HepG2 (cell line): ENCODE measurements at regions not wholly inside any gene's neighbourhood (a gene's known extent, or its start where the extent isn't known, plus 50 kb on each side); places are given as distances from the start of the nearest gene placed in this dataset.

ENCODE experiments used
- ATAC-seq: fragments of 200-7000 bp; cut with Tn5 transposase; 3 replicates; pipeline ENCODE4 v1.9.1; 2020; ENCODE audit warnings: mild to moderate bottlenecking, moderate library complexity
- BruUV-seq: library from RNA; stranded (reverse); fragments of 400-500 nt; replicated peaks from 2 replicates; lab custom pipeline; 2021; lab: Mats Ljungman, UMichigan
- CTCF ChIA-PET: fragments of 300-600 bp; formaldehyde crosslinking; extraction: SDS; loops from one replicate; lab custom pipeline; 2021; ENCODE audit warnings: low total read pairs, inconsistent platforms, low intra/inter-chr PET ratio; lab: Yijun Ruan, JAX
- POLR2A ChIA-PET: fragments of 350-600 bp; sonication (Branson Sonifier 250); formaldehyde crosslinking; loops from one replicate; lab custom pipeline; 2020; ENCODE audit warnings: antibody characterized with exemption, inconsistent platforms; lab: Yijun Ruan, JAX
- DNase-seq: peaks from one replicate; pipeline ENCODE4 v3.0.0-alpha.2; 2015; ENCODE audit warnings: low spot score
- FAIRE-seq: peaks from 3 replicates; lab custom pipeline; 2011; peaks lifted over from hg19 to GRCh38; lab: Jason Lieb, UNC
- H2AFZ ChIP-seq: one replicate; pipeline ENCODE4 v1.6.1; 2011; ENCODE audit warnings: low read length, inconsistent platforms
- H3K27ac ChIP-seq: fragments of 300-600 bp; 3 replicates; pipeline ENCODE4 v1.8.0; 2011; ENCODE audit warnings: mixed run types, mild to moderate bottlenecking, mixed read lengths, low read length, inconsistent platforms; ENCODE audit not compliant: insufficient read depth; ENCODE audit errors: extremely low read length
- H3K27me3 ChIP-seq, 2 experiments: fragments of 200-600 bp in 1 of 2; 2 replicates in 1 of 2; 3 replicates in 1 of 2; pipeline versions ENCODE4 v1.6.0 to v1.8.0; 2011; ENCODE audit warnings: low read length in 2 of 2, mild to moderate bottlenecking in 2 of 2, moderate library complexity in 2 of 2, inconsistent platforms in 1 of 2; ENCODE audit not compliant: insufficient read depth in 2 of 2, control insufficient read depth in 1 of 2
- H3K36me3 ChIP-seq, 2 experiments: fragments of 200-600 bp in 1 of 2; replicated peaks in 1 of 2; 2 replicates in 1 of 2; 3 replicates in 1 of 2; pipeline versions ENCODE4 v1.5.1 to v1.8.0; 2011; ENCODE audit warnings: low read length in 2 of 2, inconsistent platforms in 1 of 2; ENCODE audit not compliant: insufficient read depth in 2 of 2, control insufficient read depth in 1 of 2
- H3K4me1 ChIP-seq: 2 replicates; pipeline ENCODE4 v1.5.1; 2012; ENCODE audit warnings: low read length, inconsistent platforms; ENCODE audit not compliant: insufficient read depth
- H3K4me2 ChIP-seq: 2 replicates; pipeline ENCODE4 v1.6.0; 2011; ENCODE audit warnings: low read depth, low read length, inconsistent platforms
- H3K4me3 ChIP-seq, 3 experiments: fragments of 200-600 bp in 1 of 3; sonication (generic), shearing (Covaris generic) in 1 of 3; replicated peaks in 1 of 3; 2 replicates each; pipeline ENCODE4 v1.5.1; 2011 to 2016; ENCODE audit warnings: low read length in 3 of 3, inconsistent platforms in 2 of 3, low read depth in 2 of 3, mild to moderate bottlenecking in 2 of 3, control low read depth in 1 of 3, mixed read lengths in 1 of 3; ENCODE audit not compliant: insufficient read depth in 1 of 3
- H3K79me2 ChIP-seq: one replicate; pipeline ENCODE4 v1.6.1; 2011; ENCODE audit warnings: low read length, inconsistent platforms; ENCODE audit not compliant: insufficient read depth
- H3K9ac ChIP-seq: 2 replicates; pipeline ENCODE4 v1.6.0; 2011; ENCODE audit warnings: mild to moderate bottlenecking, low read depth, low read length, inconsistent platforms; ENCODE audit not compliant: insufficient read depth
- H3K9me3 ChIP-seq: 2 replicates; pipeline ENCODE4 v1.5.1; 2012; ENCODE audit warnings: mild to moderate bottlenecking, low read length
- H4K20me1 ChIP-seq: 2 replicates; pipeline ENCODE4 v1.6.0; 2011; ENCODE audit warnings: inconsistent platforms, mild to moderate bottlenecking, low read length, moderate library complexity; ENCODE audit not compliant: insufficient read depth
- CBFB ChIP-seq: sonication (generic); formaldehyde crosslinking; IDR thresholded peaks from 2 replicates; pipeline ENCODE4 v1.4.0; 2020; ENCODE audit warnings: missing genetic modification reagents
- HIVEP1 ChIP-seq: sonication (generic); formaldehyde crosslinking; IDR thresholded peaks from 2 replicates; pipeline ENCODE4 v1.4.0; 2020; ENCODE audit warnings: mild to moderate bottlenecking, missing genetic modification reagents
- KDM1A ChIP-seq: IDR thresholded peaks from 2 replicates; pipeline ENCODE4 v1.6.1; 2016; ENCODE audit warnings: missing compliant biosample characterization
- NCOA1 ChIP-seq: sonication (generic); formaldehyde crosslinking; IDR thresholded peaks from 2 replicates; pipeline ENCODE4 v1.9.0; 2021; ENCODE audit warnings: missing genetic modification reagents
- NR3C1 ChIP-seq: sonication (generic); formaldehyde crosslinking; IDR thresholded peaks from 2 replicates; pipeline ENCODE4 v1.4.0; 2020; ENCODE audit warnings: missing genetic modification reagents
- NRL ChIP-seq: sonication (generic); formaldehyde crosslinking; IDR thresholded peaks from 2 replicates; pipeline ENCODE4 v1.5.0; 2020; ENCODE audit warnings: missing genetic modification reagents, mild to moderate bottlenecking, moderate library complexity, borderline replicate concordance
- SCMH1 ChIP-seq: sonication (generic); formaldehyde crosslinking; IDR thresholded peaks from 2 replicates; pipeline ENCODE4 v1.9.0; 2021; ENCODE audit warnings: missing genetic modification reagents, mild to moderate bottlenecking, borderline replicate concordance
- SIX4 ChIP-seq: sonication (generic); formaldehyde crosslinking; IDR thresholded peaks from 2 replicates; pipeline ENCODE4 v1.4.0; 2020; ENCODE audit warnings: missing genetic modification reagents
- SMAD3 ChIP-seq: sonication (generic); formaldehyde crosslinking; IDR thresholded peaks from 2 replicates; pipeline ENCODE4 v1.4.0; 2020; ENCODE audit warnings: missing genetic modification reagents
- TBP ChIP-seq: sonication (generic); formaldehyde crosslinking; IDR thresholded peaks from 2 replicates; pipeline ENCODE4 v1.5.0; 2020; ENCODE audit warnings: missing genetic modification reagents
- ZKSCAN5 ChIP-seq: sonication (generic); formaldehyde crosslinking; IDR thresholded peaks from 2 replicates; pipeline ENCODE4 v1.5.1; 2020; ENCODE audit warnings: mild to moderate bottlenecking, missing genetic modification reagents
- ZMAT3 ChIP-seq: sonication (generic); formaldehyde crosslinking; conservative IDR thresholded peaks from 2 replicates; pipeline ENCODE4 v1.7.0; 2021; ENCODE audit warnings: missing genetic modification reagents
- ZNF292 ChIP-seq: sonication (generic); formaldehyde crosslinking; IDR thresholded peaks from 2 replicates; pipeline ENCODE4 v1.8.1; 2022; ENCODE audit warnings: mild to moderate bottlenecking, low read depth, missing genetic modification reagents, borderline replicate concordance
- ZNF768 ChIP-seq: sonication (generic); formaldehyde crosslinking; IDR thresholded peaks from 2 replicates; pipeline ENCODE4 v1.4.0; 2020; ENCODE audit warnings: missing genetic modification reagents
- WGBS: methylation state at CpG from one replicate; pipeline ENCODE4 v1.1.6; 2017; ENCODE audit warnings: low lambda C conversion rate; 5-methylcytosine and 5-hydroxymethylcytosine counted together
- in situ Hi-C: cut with HindIII; loops from 2 replicates; pipeline ENCODE4 v1.10.0; 2017; ENCODE audit warnings: low pct_unique_long_range_greater_than_20kb; ENCODE audit not compliant: extremely low pct_ligation_motif_present
- intact Hi-C: fragments of 100-400 bp; cut with micrococcal nuclease; formaldehyde crosslinking; loops from one replicate; pipeline ENCODE4 v1.10.0; 2022; ENCODE audit not compliant: unreplicated experiment
- TF ChIP-seq, protein P1 (sequence below): fragments of 450-650 bp; IDR thresholded peaks from 2 replicates; pipeline ENCODE4 v1.6.1; 2017; ENCODE audit warnings: mild to moderate bottlenecking
- TF ChIP-seq, protein P2 (sequence below): sonication (generic); formaldehyde crosslinking; IDR thresholded peaks from 2 replicates; pipeline ENCODE4 v1.9.0; 2021; ENCODE audit warnings: missing genetic modification reagents, mild to moderate bottlenecking, borderline replicate concordance
- TF ChIP-seq, protein P3 (sequence below): sonication (generic); formaldehyde crosslinking; IDR thresholded peaks from 2 replicates; pipeline ENCODE4 v1.8.0; 2022; ENCODE audit warnings: mild to moderate bottlenecking, missing genetic modification reagents

DNA sequence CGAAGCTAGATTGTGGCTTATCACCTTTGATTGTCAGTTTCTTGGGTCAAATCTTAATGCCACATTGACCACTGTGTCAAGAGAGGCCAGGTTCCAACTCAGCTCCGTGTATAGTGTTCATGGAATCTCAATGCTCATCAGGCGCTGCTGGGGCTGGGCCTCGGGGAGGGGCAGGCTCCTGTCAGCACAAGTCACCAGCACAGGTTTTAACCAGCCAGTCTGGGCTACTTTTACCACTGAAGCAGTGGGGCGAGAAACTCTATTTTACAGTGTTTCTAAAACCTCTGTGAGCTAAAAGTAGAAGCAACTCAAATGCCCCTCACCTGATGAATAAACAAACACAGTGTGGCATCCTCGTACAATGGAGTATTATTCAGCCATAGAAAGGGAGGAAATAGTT lies 118.7 kb upstream of the GJB6 start (continued):
- TF ChIP-seq, protein P1, sequence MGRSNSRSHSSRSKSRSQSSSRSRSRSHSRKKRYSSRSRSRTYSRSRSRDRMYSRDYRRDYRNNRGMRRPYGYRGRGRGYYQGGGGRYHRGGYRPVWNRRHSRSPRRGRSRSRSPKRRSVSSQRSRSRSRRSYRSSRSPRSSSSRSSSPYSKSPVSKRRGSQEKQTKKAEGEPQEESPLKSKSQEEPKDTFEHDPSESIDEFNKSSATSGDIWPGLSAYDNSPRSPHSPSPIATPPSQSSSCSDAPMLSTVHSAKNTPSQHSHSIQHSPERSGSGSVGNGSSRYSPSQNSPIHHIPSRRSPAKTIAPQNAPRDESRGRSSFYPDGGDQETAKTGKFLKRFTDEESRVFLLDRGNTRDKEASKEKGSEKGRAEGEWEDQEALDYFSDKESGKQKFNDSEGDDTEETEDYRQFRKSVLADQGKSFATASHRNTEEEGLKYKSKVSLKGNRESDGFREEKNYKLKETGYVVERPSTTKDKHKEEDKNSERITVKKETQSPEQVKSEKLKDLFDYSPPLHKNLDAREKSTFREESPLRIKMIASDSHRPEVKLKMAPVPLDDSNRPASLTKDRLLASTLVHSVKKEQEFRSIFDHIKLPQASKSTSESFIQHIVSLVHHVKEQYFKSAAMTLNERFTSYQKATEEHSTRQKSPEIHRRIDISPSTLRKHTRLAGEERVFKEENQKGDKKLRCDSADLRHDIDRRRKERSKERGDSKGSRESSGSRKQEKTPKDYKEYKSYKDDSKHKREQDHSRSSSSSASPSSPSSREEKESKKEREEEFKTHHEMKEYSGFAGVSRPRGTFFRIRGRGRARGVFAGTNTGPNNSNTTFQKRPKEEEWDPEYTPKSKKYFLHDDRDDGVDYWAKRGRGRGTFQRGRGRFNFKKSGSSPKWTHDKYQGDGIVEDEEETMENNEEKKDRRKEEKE = no peak
- no peak for TF ChIP-seq NRL
- no peak for TF ChIP-seq ZNF292

DNA sequence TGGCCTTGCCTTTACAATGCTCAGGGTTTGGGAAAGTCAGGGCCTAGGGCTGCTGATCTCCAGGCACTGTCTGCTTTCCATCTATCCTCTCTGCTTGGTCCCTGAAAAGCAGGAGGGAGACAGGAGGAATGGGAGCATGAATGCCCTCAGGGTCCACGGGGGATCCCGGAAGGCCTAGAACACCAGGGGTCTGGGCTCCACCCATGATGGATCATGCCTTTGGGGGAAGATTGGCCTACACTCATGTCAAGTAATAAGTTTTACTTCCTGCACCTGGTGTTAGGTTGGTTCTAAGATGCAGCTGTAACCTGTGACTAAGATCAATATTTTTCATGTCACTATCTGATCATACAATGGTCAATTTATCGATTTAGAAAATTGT lies 118.3 kb upstream of the GJB6 start:
- no TSS peak for BruUV-seq
- intact Hi-C loops (no loop called here), in situ Hi-C loops (no loop called here)
- no peak overlapping the region for H3K9ac ChIP-seq
- no peaks in the 10 kb centered on the region for H3K9me3 ChIP-seq
- TF ChIP-seq, protein P2, sequence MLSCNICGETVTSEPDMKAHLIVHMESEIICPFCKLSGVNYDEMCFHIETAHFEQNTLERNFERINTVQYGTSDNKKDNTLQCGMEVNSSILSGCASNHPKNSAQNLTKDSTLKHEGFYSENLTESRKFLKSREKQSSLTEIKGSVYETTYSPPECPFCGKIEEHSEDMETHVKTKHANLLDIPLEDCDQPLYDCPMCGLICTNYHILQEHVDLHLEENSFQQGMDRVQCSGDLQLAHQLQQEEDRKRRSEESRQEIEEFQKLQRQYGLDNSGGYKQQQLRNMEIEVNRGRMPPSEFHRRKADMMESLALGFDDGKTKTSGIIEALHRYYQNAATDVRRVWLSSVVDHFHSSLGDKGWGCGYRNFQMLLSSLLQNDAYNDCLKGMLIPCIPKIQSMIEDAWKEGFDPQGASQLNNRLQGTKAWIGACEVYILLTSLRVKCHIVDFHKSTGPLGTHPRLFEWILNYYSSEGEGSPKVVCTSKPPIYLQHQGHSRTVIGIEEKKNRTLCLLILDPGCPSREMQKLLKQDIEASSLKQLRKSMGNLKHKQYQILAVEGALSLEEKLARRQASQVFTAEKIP (CRISPR knock-in tag) = no peak
- TF ChIP-seq, protein P3, sequence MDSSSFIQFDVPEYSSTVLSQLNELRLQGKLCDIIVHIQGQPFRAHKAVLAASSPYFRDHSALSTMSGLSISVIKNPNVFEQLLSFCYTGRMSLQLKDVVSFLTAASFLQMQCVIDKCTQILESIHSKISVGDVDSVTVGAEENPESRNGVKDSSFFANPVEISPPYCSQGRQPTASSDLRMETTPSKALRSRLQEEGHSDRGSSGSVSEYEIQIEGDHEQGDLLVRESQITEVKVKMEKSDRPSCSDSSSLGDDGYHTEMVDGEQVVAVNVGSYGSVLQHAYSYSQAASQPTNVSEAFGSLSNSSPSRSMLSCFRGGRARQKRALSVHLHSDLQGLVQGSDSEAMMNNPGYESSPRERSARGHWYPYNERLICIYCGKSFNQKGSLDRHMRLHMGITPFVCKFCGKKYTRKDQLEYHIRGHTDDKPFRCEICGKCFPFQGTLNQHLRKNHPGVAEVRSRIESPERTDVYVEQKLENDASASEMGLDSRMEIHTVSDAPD (CRISPR knock-in tag) = no peak
- TF ChIP-seq NR3C1 (CRISPR knock-in tag) (no peak), ZMAT3 (CRISPR knock-in tag) (no peak), ZNF768 (CRISPR knock-in tag) (no peak), TBP (CRISPR knock-in tag) (no peak), NCOA1 (no peak), HIVEP1 (CRISPR knock-in tag) (no peak), SCMH1 (CRISPR knock-in tag) (no peak), SIX4 (CRISPR knock-in tag) (no peak), KDM1A (CRISPR knock-in tag) (no peak), SMAD3 (CRISPR knock-in tag) (no peak), CBFB (no peak), ZKSCAN5 (CRISPR knock-in tag) (no peak)
- H3K4me1 ChIP-seq = peaks cover 22% of the 10 kb centered on the region
- H3K4me2 ChIP-seq = no peak overlapping the region
- H3K36me3 ChIP-seq = no peaks in the 10 kb centered on the region
- H4K20me1 ChIP-seq = no peaks in the 10 kb centered on the region
- H3K27me3 ChIP-seq = peaks cover 0 to 12% of the 10 kb centered on the region in 2 experiments; a peak in 2 of 5 replicates
- POLR2A ChIA-PET = no interaction called here
- WGBS = 67% methylated on average over 3 of the region's 3 CpGs
- ATAC-seq = no peak; the same call in 2 of the 3 replicates
- CTCF ChIA-PET = no interaction called here
- H3K4me3 ChIP-seq = no peak overlapping the region
- H3K79me2 ChIP-seq = no peaks in the 10 kb centered on the region
- no peak for FAIRE-seq
- no peak overlapping the region for H2AFZ ChIP-seq
- DNase-seq = no peak
- H3K27ac ChIP-seq = no peak overlapping the region
